NCI-H446 treated with DMSO at 0.1 percent for 48 hours (cell line): ENCODE measurements at regions not wholly inside any gene's neighbourhood (a gene's known extent, or its start where the extent isn't known, plus 50 kb on each side); places are given as distances from the start of the nearest gene placed in this dataset.

Experiments
- DNase-seq: peaks from one replicate; lab custom pipeline; 2025; lab: John Stamatoyannopoulos, UW

DNA sequence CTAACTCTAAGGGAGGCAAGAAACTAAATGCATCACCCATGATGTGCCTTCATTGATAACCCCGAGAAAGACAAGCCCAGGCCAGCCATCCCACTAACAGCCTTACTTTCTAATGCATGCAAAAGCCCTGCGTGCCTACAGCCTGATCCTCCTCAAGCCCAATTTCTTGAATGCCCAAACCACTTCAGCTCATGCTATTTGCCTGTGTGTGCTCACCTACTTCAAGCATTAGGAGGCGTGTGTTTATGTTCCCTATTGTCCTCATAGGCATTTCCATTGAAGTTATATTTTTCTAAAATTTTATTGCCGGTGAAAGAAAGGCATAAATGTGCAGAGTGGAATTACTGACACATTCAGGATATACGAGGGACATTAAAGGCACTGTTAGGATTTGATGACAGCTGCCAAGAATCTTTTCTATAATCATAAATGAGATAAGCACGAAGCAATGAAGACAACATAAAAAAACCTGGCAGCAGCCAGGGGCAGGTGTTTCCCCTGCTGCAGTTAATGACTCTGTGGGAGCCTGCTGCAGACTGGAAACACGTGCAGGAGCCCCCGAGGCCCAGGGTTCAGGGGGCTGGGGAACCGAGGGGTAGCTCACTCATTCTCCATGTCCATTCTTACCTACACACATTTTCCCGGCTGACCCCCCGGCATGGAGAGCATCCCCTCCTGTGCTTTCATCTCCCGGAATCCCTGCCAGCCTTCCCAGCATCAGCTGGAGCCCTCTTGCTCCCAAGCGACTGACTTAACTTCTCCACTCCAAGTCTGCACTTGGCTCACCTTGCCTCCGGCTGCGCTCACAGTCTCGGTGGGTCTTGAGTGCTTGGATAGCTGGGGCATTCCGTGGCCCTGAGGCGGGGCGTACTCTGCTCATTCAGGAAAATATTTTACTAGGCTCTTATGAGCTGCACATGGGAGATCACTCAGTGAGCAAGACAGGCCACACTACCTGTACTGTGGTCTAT is 292.3 kb upstream of the SIX2 start:
- DNase-seq = no peak

- DNase-seq = peak; percentile 13
These were observed 290.9 kb upstream of the SIX2 start for GRCh38 chr2:45300026-45300750.

DNA sequence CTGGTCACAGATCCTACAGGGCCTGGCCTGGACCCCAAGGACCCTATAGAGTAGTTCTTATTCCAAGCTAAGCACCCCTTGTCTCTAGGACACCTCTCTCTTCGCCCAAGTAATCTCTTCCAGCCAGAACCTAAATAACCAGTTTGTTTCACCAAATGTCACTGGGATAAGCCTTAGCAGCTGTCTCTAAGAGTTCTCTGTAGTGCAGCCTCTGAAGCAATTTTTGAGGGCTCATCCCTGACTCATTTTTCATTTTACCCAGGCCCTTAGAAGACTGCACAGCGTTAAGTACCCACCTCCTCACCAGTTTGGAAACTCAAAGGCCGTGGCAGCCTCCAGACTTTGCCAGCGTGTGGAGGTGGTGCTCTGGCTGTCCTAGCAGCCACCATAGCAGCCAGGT is 290.1 kb upstream of the SIX2 start:
- no peak for DNase-seq

- DNase-seq = no peak
These were observed 283.9 kb upstream of the SIX2 start for GRCh38 chr2:45293182-45293581.

DNA sequence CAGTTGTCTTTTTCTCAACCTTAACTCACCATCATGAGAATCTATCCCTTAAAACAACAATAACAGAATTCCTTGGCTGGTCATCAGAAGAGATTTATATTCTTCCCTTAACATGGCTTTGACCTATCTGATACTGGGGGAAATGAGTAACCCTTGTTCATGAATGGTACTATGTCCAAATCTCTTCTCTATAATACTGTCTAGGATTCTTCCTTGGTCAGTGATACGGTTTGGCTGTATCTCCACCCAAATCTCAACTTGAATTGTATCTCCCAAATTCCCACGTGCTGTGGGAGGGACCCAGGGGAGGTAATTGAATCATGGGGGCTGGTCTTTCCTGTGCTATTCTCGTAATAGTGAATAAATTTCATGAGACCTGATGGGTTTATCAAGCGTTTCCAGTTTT is 282.0 kb upstream of the SIX2 start:
- no peak for DNase-seq

DNA sequence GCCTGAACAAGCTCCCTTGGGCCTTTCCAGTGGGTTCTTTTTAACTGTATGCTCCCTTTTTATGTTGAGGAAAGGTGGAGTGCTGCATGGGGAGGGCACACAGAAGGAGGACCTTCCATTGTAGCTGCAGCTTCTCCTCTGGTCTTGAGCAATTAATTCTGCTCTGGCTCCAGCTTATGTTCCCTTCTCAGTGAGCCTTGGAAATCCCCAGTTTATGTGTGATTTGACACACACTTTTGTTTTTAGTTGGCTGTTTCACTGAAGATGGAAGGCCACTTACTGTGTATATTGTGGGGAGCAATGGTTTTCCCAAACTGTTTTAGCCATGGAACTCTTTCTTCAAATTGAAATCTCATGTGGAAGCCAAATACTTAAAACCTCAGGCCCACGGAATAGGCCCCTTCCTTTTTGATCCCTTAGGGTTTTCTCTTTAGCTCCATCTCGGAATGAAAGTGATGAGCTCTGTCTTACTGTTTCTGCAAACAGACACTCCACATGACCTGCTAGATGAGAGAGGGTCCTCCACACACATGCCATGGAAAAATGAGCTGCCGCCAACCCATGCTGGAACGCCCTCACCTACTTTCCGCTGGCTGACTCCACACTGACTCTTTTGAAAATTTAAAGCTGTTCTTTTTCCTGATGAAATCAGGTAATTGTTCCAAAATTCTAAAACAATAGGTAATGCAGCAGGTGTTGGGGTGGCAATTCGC is 280.9 kb upstream of the SIX2 start:
- DNase-seq = no peak

DNA sequence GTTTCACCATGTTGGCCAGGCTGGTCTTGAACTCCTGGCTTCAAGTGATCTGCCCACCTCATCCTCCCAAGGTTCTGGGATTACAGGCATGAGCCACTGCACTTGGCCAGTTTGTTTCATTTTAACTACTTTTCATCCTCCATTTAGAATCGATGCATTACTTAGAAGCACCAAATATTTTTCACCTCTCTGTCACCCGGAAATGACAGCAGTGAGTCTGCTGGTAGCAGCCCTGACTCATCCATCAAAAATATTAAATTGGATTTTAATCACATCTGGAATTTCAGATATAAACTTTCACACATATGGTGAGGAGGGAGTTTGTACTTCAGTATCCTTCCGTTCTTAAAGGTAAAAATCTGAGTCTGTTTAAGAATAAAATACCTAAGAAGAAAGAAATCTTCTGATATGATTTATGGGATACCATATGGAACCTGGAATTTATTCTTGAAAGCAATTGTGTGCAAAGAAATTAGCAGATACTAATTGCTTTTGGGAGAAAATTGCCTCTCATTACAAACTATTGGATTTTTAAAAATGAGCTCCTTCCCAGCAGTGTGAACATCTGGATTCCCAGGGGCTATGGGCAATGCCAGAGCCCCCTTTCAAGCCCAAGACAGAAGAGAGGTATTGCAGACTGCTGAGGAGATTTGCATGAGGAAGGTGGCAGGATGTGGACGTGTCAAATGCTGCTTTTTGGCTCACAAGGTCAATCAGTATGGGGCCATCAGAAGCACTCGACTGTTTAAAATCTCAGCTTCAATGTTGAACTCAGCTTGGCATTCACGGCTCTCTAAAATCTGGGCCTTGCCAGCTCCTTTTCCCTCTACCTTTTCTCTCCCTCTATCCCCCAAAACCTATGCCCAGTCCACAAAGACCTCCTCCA is 279.5 kb upstream of the SIX2 start:
- no peak for DNase-seq

DNA sequence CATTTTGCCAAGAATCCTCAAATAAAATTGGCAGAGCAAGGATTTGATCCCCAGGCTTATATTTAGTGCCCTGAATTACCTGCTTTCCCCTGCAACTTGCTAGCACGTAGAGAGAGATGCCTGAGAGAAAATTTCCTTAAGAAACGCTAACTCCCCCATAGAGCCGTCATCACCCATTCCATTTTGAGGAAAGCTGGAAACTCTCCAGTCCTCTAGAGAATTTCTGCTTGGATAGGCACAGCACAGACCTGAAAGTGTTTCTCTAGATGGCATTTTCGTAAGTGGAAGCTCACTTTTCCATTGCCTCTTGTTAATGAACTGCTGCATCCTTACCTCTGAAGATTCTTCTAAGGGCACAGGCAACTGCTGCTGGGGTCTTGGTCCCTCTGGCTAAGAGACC is 277.8 kb upstream of the SIX2 start:
- DNase-seq = no peak

DNA sequence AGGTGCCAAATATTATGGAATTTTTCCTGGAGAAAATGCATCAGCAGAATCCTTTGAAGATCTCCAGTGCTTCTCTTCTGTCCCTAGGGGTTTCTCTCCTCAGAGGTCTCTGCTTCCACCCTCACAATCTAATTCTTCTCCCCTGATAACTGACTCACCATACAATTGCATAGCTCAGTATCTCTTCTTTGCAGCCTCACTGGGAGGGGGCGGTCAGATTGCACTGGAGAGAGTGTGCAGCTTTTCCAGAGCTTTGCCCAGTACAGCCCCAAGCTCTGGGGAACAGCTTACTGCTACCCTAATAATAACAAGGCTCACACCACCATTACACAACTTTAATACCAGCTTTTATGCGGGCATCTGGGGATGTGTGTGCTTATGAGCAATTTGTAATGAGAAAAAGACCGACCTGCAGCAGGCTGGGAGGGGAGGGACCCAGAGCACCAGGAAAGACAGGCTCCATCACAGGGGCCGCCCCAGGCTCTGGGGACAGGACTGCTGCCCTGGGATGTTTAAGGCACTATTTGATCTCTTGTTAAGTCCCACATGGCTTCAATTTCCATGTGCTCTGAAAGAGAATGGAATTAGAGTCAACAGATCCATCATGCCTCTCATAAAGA is 276.6 kb upstream of the SIX2 start:
- DNase-seq = no peak

DNA sequence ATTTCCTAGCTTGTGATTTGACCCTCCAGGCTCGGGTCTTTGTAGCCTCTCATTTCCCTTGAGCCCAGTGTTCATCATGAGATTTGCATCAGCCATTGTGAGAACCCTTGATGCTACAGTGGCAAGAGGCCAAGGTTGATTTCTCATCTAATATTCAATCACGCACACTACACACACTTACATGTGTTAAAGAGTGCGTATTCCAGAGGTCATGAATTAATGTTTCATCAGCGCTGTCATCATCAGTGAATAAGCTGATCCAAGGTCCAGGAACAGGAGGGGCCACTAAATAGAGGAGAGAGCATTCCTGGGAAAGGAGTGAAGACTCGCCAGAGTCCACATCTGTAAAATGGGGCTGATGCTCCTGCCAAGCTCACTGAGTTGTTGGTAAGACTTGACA is 276.1 kb upstream of the SIX2 start:
- DNase-seq = no peak

DNA sequence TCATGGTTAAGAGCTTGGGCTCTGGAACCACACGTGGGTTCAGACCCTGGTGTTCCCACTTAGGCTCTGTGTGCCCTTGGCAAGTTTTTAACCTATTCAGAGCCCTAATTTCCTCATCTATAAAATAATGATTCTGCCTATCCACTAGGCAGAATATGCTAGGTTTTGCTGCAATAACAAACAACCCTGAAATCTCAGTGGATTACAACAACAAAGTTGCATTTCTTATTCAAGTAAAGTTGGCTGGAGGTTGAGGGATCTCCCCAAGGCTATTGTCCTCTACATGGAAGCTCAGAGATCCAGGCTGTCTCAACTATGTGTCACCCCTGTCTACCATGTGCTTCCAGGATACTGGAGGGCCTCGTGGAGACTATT is 275.4 kb upstream of the SIX2 start:
- no peak for DNase-seq

- DNase-seq = no peak
These were observed 274.7 kb upstream of the SIX2 start for GRCh38 chr2:45283764-45284620.

GRCh38 chr2:45282646-45283045 is 273.4 kb upstream of the SIX2 start:
- DNase-seq = no peak

DNA sequence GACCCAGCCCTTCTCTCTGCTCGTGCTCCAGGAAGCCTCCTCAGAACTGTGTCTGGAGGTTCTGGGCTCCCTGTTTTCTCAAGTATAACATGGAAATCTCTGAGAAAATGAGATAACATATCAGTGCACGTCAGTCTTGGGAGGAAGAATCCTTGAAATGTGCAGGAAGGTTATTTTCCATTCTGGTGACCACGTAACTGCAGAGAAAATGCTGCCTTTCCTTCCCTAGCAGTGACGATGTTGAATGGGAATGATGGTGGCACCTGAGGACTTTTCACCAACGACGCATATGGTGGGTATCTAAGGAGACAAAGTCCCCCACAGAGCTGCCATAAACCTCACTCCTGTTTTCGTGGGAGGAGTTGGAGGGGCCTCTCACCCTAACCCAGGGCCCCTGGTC is 272.1 kb upstream of the SIX2 start:
- no peak for DNase-seq

DNA sequence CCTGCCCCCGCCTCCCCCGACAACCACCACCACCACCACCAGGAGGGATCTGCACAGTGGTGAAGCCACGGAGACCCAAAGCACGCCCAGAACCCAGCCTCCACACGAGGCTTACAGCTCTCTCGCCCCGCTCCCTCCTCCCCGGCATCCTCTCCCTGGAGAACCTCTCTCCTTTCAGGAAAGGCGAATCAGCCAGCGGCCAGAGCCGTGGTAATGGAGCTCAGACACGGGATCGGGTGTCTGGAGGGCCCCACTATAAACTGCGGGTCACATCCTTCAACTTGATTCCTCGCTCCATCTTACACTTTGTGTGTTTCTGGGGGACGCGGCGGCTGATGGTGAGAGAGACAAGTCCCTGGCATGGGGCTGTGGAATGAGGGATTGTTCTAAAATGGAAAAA is 271.5 kb upstream of the SIX2 start:
- DNase-seq = no peak

GRCh38 chr2:45279356-45279755 is 270.1 kb upstream of the SIX2 start:
- no peak for DNase-seq

DNA sequence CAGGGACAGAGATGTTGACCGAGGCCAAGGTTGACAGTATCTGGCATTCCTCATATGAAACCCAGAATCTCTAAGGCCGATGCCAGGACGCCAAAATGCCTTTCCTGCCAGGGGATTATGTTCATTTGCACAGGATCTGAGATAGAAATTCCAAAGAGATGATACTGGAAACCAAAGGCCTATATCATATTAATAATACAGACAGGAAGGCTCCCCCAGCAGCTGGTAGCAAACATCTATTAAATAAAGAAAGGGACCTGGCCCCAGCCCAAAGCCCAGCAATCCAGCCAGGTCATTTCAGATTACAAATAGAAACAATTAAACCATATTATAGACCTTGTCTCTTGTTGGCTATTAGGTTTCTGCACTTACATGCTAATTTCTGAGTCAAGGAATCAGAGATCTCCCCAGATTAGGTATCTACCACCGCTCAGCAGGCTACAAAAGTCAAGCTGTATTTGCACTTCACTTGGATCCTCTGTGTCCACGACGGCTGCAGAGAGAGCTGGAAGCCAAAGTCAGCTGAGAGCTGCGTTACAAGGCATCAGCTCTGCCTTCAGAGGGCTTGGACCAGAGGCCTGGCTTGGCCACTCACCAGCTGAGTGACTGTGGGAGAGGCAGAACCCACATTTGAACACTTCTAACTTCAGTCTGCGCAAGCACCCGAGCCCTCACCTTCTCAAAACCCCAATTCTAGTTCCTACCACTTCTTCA is 269.3 kb upstream of the SIX2 start:
- DNase-seq = no peak

GRCh38 chr2:45276914-45277313 is 267.7 kb upstream of the SIX2 start:
- DNase-seq = no peak

DNA sequence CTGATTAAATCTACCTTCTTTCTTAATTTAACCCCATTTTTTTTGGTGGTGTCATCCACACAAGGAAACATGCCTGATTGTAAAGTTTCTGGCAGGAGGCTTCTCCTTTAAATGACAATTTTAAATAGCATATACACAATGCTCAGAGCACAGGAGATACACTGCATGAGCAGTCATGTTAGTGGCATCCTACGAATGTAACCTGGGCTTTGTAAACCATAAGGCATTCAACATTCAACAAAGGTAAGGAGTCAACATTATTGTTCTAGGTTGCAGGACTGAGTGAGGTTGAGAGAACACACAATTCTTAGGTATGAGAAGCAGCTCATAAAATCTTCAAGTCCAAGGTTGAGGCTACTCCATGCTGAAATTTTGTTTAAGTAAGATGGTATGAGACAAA is 266.6 kb upstream of the SIX2 start:
- no peak for DNase-seq
